ENCODE measurements at regions not wholly inside any gene's neighbourhood (a gene's known extent, or its start where the extent isn't known, plus 50 kb on each side); places are given as distances from the start of the nearest gene placed in this dataset.

DNA sequence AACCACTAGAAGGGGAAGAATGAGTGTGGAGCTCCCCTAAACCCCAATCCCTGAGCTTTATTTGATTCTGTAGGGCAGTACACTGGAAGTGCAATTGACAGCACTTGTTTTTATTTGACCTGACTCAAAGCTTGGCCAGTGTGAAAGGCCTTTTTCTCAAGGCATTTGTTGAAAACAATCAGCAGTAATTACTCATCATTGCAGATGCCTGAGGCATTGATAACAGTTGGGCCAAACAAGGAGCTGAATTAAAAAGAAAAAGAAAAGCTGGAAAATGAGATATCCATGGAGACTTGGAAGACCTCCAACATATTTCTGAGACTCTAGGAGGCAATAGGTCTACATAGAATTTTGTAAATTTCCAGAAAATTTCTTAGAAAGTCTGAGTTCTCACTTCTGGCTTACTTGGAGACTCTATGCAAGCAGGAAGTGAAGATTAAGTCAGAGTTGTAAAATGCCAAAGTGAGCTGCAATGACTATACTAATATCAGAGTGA lies 200.8 kb upstream of the KCNJ16 start:
- Histone ChIP-seq H3K4me1 (no peaks in the 10 kb centered on the region), H3K27ac (no peak overlapping the region), H3K27me3 (ENCODE audit: insufficient read depth in 3 of 3, low read length in 2 of 3) (no peaks in the 10 kb centered on the region), H3K4me3 (no peak overlapping the region), H3K9me3 (peaks cover 9% of the 10 kb centered on the region), H3K36me3 (ENCODE audit: insufficient read depth in 1 of 2, low read depth in 1 of 2) (no peaks in the 10 kb centered on the region)
- intact Hi-C loops (cut with DNase I), result no loop called here
- DNase-seq, result no peak
- TF ChIP-seq, protein P1, sequence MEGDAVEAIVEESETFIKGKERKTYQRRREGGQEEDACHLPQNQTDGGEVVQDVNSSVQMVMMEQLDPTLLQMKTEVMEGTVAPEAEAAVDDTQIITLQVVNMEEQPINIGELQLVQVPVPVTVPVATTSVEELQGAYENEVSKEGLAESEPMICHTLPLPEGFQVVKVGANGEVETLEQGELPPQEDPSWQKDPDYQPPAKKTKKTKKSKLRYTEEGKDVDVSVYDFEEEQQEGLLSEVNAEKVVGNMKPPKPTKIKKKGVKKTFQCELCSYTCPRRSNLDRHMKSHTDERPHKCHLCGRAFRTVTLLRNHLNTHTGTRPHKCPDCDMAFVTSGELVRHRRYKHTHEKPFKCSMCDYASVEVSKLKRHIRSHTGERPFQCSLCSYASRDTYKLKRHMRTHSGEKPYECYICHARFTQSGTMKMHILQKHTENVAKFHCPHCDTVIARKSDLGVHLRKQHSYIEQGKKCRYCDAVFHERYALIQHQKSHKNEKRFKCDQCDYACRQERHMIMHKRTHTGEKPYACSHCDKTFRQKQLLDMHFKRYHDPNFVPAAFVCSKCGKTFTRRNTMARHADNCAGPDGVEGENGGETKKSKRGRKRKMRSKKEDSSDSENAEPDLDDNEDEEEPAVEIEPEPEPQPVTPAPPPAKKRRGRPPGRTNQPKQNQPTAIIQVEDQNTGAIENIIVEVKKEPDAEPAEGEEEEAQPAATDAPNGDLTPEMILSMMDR (IDR thresholded peaks at IDR 0.05), result no peak
- no peak for ATAC-seq

DNA sequence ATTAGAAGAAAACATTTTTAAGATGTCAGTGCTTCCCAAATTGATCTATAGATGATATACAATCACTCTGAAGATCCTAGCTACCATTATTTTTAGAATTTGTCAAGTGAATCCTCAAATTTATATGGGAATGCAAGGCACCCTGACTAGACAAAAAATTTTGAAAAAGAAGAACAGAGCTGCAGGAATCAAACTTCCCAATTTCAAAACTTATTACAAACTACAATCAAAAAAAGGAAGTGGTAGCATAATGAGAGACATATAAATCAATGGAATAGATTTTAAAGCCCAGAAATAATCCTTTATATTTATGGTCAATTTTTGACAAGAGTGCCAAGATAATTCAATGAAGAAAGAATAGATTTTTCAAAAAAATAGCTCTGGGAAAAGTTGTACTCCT lies 198.3 kb upstream of the KCNJ16 start:
- Histone ChIP-seq H3K36me3 (ENCODE audit: insufficient read depth in 1 of 2, low read depth in 1 of 2) (no peaks in the 10 kb centered on the region), H3K27ac (no peak overlapping the region), H3K4me1 (no peaks in the 10 kb centered on the region), H3K9me3 (peaks cover 9% of the 10 kb centered on the region), H3K4me3 (no peak overlapping the region), H3K27me3 (ENCODE audit: insufficient read depth in 3 of 3, low read length in 2 of 3) (no peaks in the 10 kb centered on the region)
- ATAC-seq (no peak), DNase-seq (no peak)
- intact Hi-C loops (cut with DNase I), result no loop called here
- TF ChIP-seq, protein P1 (IDR thresholded peaks at IDR 0.05), result no peak

DNA sequence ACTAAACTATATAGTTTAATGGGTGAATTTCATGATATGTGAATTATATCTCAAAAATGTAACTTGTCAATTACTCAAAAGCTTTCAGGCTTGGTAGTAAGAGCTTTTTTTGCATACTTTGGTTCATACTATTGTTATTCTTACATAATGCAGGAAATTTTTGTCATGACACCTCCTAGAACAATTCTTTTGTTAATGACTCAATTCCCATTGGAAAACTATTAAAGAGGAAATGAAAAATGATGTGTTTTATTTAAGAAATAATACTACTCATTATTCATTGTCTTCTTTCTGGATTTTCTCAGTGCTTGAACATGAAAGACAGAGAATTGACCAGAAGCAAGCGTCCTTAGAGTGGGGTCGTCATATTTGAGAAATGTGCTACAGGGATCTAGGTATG lies 196.4 kb upstream of the KCNJ16 start:
- intact Hi-C loops (cut with DNase I), result no loop called here
- Histone ChIP-seq H3K9me3 (peaks cover 9% of the 10 kb centered on the region), H3K36me3 (ENCODE audit: insufficient read depth in 1 of 2, low read depth in 1 of 2) (no peaks in the 10 kb centered on the region), H3K27me3 (ENCODE audit: insufficient read depth in 3 of 3, low read length in 2 of 3) (no peaks in the 10 kb centered on the region), H3K27ac (no peak overlapping the region), H3K4me1 (no peaks in the 10 kb centered on the region), H3K4me3 (no peak overlapping the region)
- ATAC-seq (no peak), DNase-seq (no peak)
- TF ChIP-seq, protein P1 (IDR thresholded peaks at IDR 0.05), result no peak
- 80 to 91% (median 81%) methylated on average over 2 of the region's 2 CpGs for WGBS, 3 donors

DNA sequence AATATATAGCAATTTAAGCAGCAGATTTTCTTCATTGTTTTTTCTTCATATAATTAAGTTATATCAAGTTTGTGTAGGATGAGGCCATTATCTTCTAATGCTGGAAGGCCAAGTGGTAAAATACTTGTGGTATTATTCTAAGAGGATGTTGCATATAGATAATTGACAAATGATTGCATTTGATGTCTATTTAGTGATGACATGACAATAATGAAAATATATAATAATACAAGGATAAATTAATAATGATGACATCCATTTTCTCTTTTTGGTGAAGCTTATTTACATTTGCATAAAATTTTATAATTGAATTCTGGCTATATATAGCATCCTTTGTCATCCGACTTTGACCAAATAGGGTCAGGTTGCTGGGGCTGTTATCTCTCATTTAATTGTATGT lies 195.4 kb upstream of the KCNJ16 start:
- Histone ChIP-seq H3K27ac (no peak overlapping the region), H3K4me1 (no peaks in the 10 kb centered on the region), H3K9me3 (peaks cover 9% of the 10 kb centered on the region), H3K36me3 (ENCODE audit: insufficient read depth in 1 of 2, low read depth in 1 of 2) (no peaks in the 10 kb centered on the region), H3K4me3 (no peak overlapping the region), H3K27me3 (ENCODE audit: insufficient read depth in 3 of 3, low read length in 2 of 3) (no peaks in the 10 kb centered on the region)
- intact Hi-C loops (cut with DNase I), result no loop called here
- no peak for DNase-seq
- TF ChIP-seq, protein P1 (IDR thresholded peaks at IDR 0.05), result no peak
- no peak for ATAC-seq
- WGBS, 3 donors, result 0 to 86% (median 31%) methylated on average over 1 of the region's 1 CpG

- ATAC-seq (no peak), DNase-seq (no peak)
- WGBS, 3 donors, result 93 to 96% (median 94%) methylated on average over 4 of the region's 4 CpGs
- Histone ChIP-seq H3K27me3 (ENCODE audit: insufficient read depth in 3 of 3, low read length in 2 of 3) (no peaks in the 10 kb centered on the region), H3K27ac (no peak overlapping the region), H3K4me3 (no peak overlapping the region), H3K9me3 (peaks cover 9% of the 10 kb centered on the region), H3K4me1 (no peaks in the 10 kb centered on the region), H3K36me3 (ENCODE audit: insufficient read depth in 1 of 2, low read depth in 1 of 2) (no peaks in the 10 kb centered on the region)
- TF ChIP-seq, protein P1 (IDR thresholded peaks at IDR 0.05), result no peak
- intact Hi-C loops (cut with DNase I), result no loop called here
Measured at GRCh38 chr17:69880591-69881112, 194.4 kb upstream of the KCNJ16 start.

All from psoas muscle (tissue), 7 donors.